ENCODE measurements at regions not wholly inside any gene's neighbourhood (a gene's known extent, or its start where the extent isn't known, plus 50 kb on each side); places are given as distances from the start of the nearest gene placed in this dataset.
"Not testable (repeated sequence)": the region's sequence is repeated elsewhere in the genome, so short reads cannot be mapped to it uniquely, and the experiment has no call there.

GRCh38 chr5:101035425-101035824 lies 132.3 kb upstream of the ST8SIA4 start:
- no peaks in the 10 kb centered on the region for H3K27me3 ChIP-seq (ENCODE audit: low read depth, low read length)
- no peaks in the 10 kb centered on the region for H3K9me3 ChIP-seq (ENCODE audit: control insufficient read depth in 1 of 2, low read length in 2 of 2)
- no peak overlapping the region for H3K27ac ChIP-seq (ENCODE audit: low read length)
- H3K36me3 ChIP-seq (ENCODE audit: control insufficient read depth in 1 of 2, insufficient read depth in 2 of 2, low read length in 2 of 2): no peaks in the 10 kb centered on the region
- H3K4me3 ChIP-seq (ENCODE audit: low read depth in 1 of 2, low read length in 2 of 2): no peak overlapping the region
- H3K4me1 ChIP-seq (ENCODE audit: control insufficient read depth in 1 of 2, insufficient read depth in 2 of 2, low read length in 2 of 2): no peaks in the 10 kb centered on the region

DNA sequence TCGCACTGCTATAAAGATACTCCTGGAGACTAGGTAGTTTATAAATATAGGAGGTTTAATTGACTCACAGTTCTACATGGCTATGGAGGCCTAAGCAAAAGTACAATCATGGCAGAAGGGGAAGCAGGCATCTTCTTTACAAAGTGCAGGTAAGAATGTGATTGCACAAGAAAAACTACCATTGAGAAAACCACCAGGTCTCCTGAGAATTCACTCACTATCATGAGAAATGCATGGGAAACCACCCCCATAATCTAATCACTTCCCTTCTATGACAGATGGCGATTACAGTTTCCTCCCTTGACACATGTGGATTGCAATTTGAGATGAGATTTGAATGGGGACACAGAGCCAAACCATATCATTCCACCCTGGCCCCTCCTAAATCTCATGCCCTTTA lies 121.2 kb upstream of the ST8SIA4 start:
- Histone ChIP-seq H3K4me3 (ENCODE audit: low read depth in 1 of 2, low read length in 2 of 2) (no peak overlapping the region), H3K27me3 (ENCODE audit: low read depth, low read length) (no peaks in the 10 kb centered on the region), H3K36me3 (ENCODE audit: control insufficient read depth in 1 of 2, insufficient read depth in 2 of 2, low read length in 2 of 2) (no peaks in the 10 kb centered on the region)

GRCh38 chr5:101018299-101018698 lies 115.2 kb upstream of the ST8SIA4 start:
- H3K36me3 ChIP-seq (ENCODE audit: control insufficient read depth in 1 of 2, insufficient read depth in 2 of 2, low read length in 2 of 2): no peaks in the 10 kb centered on the region
- H3K27me3 ChIP-seq (ENCODE audit: low read depth, low read length): no peaks in the 10 kb centered on the region
- H3K4me1 ChIP-seq (ENCODE audit: control insufficient read depth in 1 of 2, insufficient read depth in 2 of 2, low read length in 2 of 2): no peaks in the 10 kb centered on the region
- no peaks in the 10 kb centered on the region for H3K9me3 ChIP-seq (ENCODE audit: control insufficient read depth in 1 of 2, low read length in 2 of 2)
- no peak overlapping the region for H3K27ac ChIP-seq (ENCODE audit: low read length)
- no peak overlapping the region for H3K4me3 ChIP-seq (ENCODE audit: low read depth in 1 of 2, low read length in 2 of 2)

More for the DNA sequence above, 121.2 kb upstream of the ST8SIA4 start:
- H3K27ac ChIP-seq (ENCODE audit: low read length): no peak overlapping the region
- peaks cover 0 to 5% of the 10 kb centered on the region in 2 donors for H3K9me3 ChIP-seq (ENCODE audit: control insufficient read depth in 1 of 2, low read length in 2 of 2)
- no peaks in the 10 kb centered on the region for H3K4me1 ChIP-seq (ENCODE audit: control insufficient read depth in 1 of 2, insufficient read depth in 2 of 2, low read length in 2 of 2)

DNA sequence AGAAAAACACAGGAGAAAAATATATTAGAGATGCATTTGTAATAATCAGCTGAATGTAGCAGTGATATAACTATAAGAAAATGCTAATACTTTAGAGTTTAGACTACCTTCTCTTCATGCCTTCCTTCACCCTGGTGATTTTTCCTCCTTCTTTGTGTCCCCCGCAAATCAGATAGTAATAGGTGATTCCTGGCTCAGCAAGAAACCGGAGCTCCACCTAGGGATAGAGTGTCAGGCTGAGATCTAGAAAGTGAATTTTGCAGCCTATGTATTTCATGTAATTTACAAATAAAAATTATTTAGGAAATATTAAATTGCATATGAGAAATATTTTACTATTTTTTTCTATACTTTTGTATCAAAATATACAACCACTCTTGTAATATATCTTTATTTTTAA lies 109.8 kb upstream of the ST8SIA4 start:
- no peaks in the 10 kb centered on the region for H3K36me3 ChIP-seq (ENCODE audit: control insufficient read depth in 1 of 2, insufficient read depth in 2 of 2, low read length in 2 of 2)
- no peaks in the 10 kb centered on the region for H3K4me1 ChIP-seq (ENCODE audit: control insufficient read depth in 1 of 2, insufficient read depth in 2 of 2, low read length in 2 of 2)
- H3K27me3 ChIP-seq (ENCODE audit: low read depth, low read length): no peaks in the 10 kb centered on the region
- no peaks in the 10 kb centered on the region for H3K9me3 ChIP-seq (ENCODE audit: control insufficient read depth in 1 of 2, low read length in 2 of 2)
- H3K27ac ChIP-seq (ENCODE audit: low read length): no peak overlapping the region
- no peak overlapping the region for H3K4me3 ChIP-seq (ENCODE audit: low read depth in 1 of 2, low read length in 2 of 2)

DNA sequence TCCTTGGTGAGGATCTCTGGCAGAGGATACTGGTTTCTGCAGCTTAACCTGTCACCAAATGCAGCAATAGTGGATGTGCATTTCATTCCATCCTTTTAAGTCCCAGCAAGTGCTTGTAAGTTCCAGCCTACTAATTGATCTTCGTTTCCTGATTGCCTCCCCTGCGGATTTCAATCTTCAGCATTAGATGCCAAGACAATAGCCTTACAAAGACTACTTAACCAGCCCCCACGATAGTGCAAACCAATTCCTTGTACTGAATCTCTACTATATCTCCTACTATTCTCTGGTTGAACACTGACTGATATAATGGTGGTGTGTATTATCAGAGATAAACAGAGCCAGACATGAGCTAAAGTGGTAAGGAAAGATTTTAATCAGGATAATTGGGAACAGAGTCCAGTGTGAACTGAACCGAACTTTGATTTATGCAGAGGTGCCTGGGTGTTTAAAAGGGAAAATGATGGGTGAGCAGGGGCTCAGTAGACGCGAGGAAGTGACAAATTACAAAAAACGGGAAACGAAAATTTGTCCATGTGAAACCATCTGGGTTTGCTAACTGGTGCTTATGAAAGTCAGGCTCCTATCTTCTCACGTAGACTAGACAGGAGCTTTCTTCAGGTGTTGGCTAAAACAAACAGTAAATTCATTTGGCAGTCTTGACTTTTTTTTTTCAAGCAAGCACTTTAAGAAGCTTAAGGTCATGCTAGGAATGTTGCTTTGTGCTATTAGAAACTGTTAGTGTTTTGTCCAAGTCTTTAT lies 106.9 kb upstream of the ST8SIA4 start:
- Histone ChIP-seq H3K27me3 (ENCODE audit: low read depth, low read length) (no peaks in the 10 kb centered on the region), H3K9me3 (ENCODE audit: control insufficient read depth in 1 of 2, low read length in 2 of 2) (no peaks in the 10 kb centered on the region), H3K36me3 (ENCODE audit: control insufficient read depth in 1 of 2, insufficient read depth in 2 of 2, low read length in 2 of 2) (no peaks in the 10 kb centered on the region), H3K27ac (ENCODE audit: low read length) (no peak overlapping the region), H3K4me3 (ENCODE audit: low read depth in 1 of 2, low read length in 2 of 2) (no peak overlapping the region), H3K4me1 (ENCODE audit: control insufficient read depth in 1 of 2, insufficient read depth in 2 of 2, low read length in 2 of 2) (no peaks in the 10 kb centered on the region)

GRCh38 chr5:100992354-100992753 lies 89.3 kb upstream of the ST8SIA4 start:
- Histone ChIP-seq H3K27ac (ENCODE audit: low read length) (no peak overlapping the region), H3K4me3 (ENCODE audit: low read depth in 1 of 2, low read length in 2 of 2) (no peak overlapping the region), H3K27me3 (ENCODE audit: low read depth, low read length) (no peaks in the 10 kb centered on the region), H3K36me3 (ENCODE audit: control insufficient read depth in 1 of 2, insufficient read depth in 2 of 2, low read length in 2 of 2) (no peaks in the 10 kb centered on the region), H3K9me3 (ENCODE audit: control insufficient read depth in 1 of 2, low read length in 2 of 2) (peaks cover 0 to 5% of the 10 kb centered on the region in 2 donors), H3K4me1 (ENCODE audit: control insufficient read depth in 1 of 2, insufficient read depth in 2 of 2, low read length in 2 of 2) (no peaks in the 10 kb centered on the region)

- not testable (repeated sequence) for H3K36me3 ChIP-seq (ENCODE audit: control insufficient read depth in 1 of 2, insufficient read depth in 2 of 2, low read length in 2 of 2); H3K27ac ChIP-seq (ENCODE audit: low read length); H3K9me3 ChIP-seq (ENCODE audit: control insufficient read depth in 1 of 2, low read length in 2 of 2); H3K4me1 ChIP-seq (ENCODE audit: control insufficient read depth in 1 of 2, insufficient read depth in 2 of 2, low read length in 2 of 2); H3K4me3 ChIP-seq (ENCODE audit: low read depth in 1 of 2, low read length in 2 of 2); H3K27me3 ChIP-seq (ENCODE audit: low read depth, low read length)
Measured at GRCh38 chr5:100983601-100984000, 80.5 kb upstream of the ST8SIA4 start.

DNA sequence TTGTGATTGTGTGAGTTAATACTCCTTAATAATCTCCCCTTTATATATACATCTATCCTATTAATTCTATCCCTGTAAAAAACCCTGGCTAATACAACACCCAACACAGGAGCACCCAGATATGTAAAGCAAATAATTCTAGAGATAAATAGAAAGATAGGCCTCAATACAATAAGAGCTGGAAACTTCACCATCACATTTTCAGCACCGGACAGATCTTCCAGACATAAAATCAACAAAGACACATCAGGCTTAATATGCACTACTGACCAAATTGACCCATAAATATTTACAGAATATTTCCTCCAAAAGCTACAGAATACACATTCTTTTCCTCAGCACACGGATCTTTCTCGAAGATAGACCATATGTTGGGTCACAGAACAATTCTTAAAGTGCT lies 71.0 kb upstream of the ST8SIA4 start:
- Histone ChIP-seq H3K4me3 (ENCODE audit: low read depth in 1 of 2, low read length in 2 of 2) (no peak overlapping the region), H3K36me3 (ENCODE audit: control insufficient read depth in 1 of 2, insufficient read depth in 2 of 2, low read length in 2 of 2) (no peaks in the 10 kb centered on the region), H3K4me1 (ENCODE audit: control insufficient read depth in 1 of 2, insufficient read depth in 2 of 2, low read length in 2 of 2) (no peaks in the 10 kb centered on the region)

DNA sequence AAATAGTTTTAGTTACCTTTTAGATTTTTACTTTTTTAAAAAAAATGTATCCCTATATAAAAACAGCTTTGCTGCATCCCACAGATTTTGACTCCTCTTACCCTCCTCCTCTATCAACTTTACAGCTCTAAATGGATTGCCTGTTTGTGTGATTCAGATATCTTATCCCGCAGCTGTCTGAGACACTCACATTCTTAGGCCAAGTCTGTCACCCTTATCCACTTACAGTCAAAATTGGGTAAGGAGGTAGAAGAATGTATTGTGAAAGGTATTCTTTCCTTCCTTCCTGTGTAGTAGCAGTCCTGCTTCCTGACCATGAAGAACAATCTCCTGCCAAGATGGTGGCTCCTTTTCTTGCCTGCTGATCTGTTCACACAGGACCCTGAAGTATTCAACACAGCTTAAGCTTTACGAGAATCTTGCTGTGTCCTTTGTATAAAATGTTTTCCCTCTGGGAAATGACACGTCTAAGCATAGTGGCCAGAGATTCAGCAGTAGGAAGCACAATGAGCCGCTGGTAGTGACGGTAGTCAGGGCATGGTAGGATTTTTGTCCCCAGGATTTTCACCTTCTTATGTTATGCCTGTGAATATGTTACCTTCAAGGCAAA lies 67.7 kb upstream of the ST8SIA4 start:
- Histone ChIP-seq H3K27me3 (ENCODE audit: low read depth, low read length) (no peaks in the 10 kb centered on the region), H3K27ac (ENCODE audit: low read length) (no peak overlapping the region), H3K36me3 (ENCODE audit: control insufficient read depth in 1 of 2, insufficient read depth in 2 of 2, low read length in 2 of 2) (no peaks in the 10 kb centered on the region), H3K4me3 (ENCODE audit: low read depth in 1 of 2, low read length in 2 of 2) (no peak overlapping the region), H3K9me3 (ENCODE audit: control insufficient read depth in 1 of 2, low read length in 2 of 2) (no peaks in the 10 kb centered on the region), H3K4me1 (ENCODE audit: control insufficient read depth in 1 of 2, insufficient read depth in 2 of 2, low read length in 2 of 2) (no peaks in the 10 kb centered on the region)

More for the DNA sequence above, 71.0 kb upstream of the ST8SIA4 start:
- H3K9me3 ChIP-seq (ENCODE audit: control insufficient read depth in 1 of 2, low read length in 2 of 2): no peaks in the 10 kb centered on the region
- no peaks in the 10 kb centered on the region for H3K27me3 ChIP-seq (ENCODE audit: low read depth, low read length)
- H3K27ac ChIP-seq (ENCODE audit: low read length): no peak overlapping the region

- H3K27me3 ChIP-seq (ENCODE audit: low read depth, low read length): no peaks in the 10 kb centered on the region
- H3K4me1 ChIP-seq (ENCODE audit: control insufficient read depth in 1 of 2, insufficient read depth in 2 of 2, low read length in 2 of 2): no peaks in the 10 kb centered on the region
- no peaks in the 10 kb centered on the region for H3K9me3 ChIP-seq (ENCODE audit: control insufficient read depth in 1 of 2, low read length in 2 of 2)
- no peak overlapping the region for H3K4me3 ChIP-seq (ENCODE audit: low read depth in 1 of 2, low read length in 2 of 2)
- H3K27ac ChIP-seq (ENCODE audit: low read length): no peak overlapping the region
- no peaks in the 10 kb centered on the region for H3K36me3 ChIP-seq (ENCODE audit: control insufficient read depth in 1 of 2, insufficient read depth in 2 of 2, low read length in 2 of 2)
Measured at GRCh38 chr5:100965291-100965690, 62.2 kb upstream of the ST8SIA4 start.
